ENCODE measurements at regions not wholly inside any gene's neighbourhood (a gene's known extent, or its start where the extent isn't known, plus 50 kb on each side); places are given as distances from the start of the nearest gene placed in this dataset.
"Not testable (repeated sequence)": the region's sequence is repeated elsewhere in the genome, so short reads cannot be mapped to it uniquely, and the experiment has no call there.

GRCh38 chr16:29258946-29259634, 147.4 kb downstream of the NPIPB11 start:
- DNase-seq (ENCODE audit: low spot score) = not testable (repeated sequence)

DNA sequence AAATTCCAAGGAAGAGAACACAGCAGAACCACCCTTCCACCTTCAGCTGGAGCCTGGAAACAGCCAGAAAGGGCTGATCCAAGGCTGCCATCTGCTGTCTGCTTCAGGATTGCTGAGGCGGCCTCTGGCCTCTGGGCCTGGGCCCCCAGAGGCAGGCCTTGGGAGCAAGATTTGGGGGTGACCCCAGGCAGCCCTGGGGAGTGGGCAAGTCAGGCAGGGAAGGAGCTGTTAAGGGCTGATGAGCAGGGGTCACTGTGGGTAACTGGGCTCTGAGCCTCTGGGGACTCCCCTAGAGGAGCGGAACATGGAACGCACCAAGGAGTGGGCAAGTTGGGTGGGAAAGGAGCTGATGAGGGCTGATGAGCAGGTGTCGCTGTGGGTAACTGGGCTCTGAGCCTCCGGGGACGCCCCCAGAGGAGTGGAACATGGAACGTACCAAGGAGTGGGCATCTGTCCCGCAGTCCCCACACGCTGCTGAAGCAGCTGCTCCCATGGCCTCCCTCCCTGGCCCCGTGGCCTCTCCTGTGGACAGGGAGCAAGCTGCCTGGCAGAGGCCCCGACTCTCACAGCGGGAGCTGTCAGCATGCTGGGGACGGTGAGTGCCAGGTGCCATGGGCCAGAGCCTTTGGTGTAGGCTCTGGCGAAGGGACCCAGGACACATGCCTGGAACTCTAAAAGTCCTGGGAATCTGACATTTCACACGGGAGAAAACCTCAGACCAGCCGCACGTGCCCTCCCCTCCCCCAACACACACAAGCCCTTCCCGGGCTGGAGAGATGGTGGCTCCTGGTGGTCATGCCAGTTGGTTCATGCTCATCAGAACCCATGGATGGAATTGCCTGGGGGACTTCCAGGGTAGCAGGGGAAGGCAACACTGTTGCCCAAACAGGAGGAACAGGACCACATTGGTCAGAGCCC, 148.8 kb downstream of the NPIPB11 start:
- DNase-seq (ENCODE audit: low spot score) = not testable (repeated sequence)

GRCh38 chr16:29256501-29256981, 150.0 kb downstream of the NPIPB11 start:
- DNase-seq (ENCODE audit: low spot score) = no peak

DNA sequence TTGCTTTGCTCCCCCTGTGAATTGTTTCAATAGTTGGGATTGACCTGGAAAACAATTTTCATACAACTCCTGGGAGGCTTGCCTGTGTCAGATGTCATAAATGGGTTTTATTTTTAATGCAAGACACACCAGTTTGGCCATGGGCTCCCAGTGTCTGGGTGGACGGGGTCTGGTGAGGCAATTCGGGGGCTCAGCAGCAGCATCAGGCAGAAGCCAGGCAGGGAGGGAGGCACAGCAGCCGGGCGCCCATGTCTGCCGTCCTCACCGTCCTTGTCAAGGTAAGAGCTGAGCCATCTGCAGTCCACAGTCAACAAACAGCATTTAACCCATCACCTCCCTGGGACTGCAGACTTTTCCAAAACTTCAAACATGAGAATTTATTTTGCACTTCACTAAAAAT, 150.6 kb downstream of the NPIPB11 start:
- DNase-seq (ENCODE audit: low spot score) = not testable (repeated sequence)

- DNase-seq (ENCODE audit: low spot score) = not testable (repeated sequence)
These were observed 151.1 kb downstream of the NPIPB11 start for GRCh38 chr16:29255496-29255796.

DNA sequence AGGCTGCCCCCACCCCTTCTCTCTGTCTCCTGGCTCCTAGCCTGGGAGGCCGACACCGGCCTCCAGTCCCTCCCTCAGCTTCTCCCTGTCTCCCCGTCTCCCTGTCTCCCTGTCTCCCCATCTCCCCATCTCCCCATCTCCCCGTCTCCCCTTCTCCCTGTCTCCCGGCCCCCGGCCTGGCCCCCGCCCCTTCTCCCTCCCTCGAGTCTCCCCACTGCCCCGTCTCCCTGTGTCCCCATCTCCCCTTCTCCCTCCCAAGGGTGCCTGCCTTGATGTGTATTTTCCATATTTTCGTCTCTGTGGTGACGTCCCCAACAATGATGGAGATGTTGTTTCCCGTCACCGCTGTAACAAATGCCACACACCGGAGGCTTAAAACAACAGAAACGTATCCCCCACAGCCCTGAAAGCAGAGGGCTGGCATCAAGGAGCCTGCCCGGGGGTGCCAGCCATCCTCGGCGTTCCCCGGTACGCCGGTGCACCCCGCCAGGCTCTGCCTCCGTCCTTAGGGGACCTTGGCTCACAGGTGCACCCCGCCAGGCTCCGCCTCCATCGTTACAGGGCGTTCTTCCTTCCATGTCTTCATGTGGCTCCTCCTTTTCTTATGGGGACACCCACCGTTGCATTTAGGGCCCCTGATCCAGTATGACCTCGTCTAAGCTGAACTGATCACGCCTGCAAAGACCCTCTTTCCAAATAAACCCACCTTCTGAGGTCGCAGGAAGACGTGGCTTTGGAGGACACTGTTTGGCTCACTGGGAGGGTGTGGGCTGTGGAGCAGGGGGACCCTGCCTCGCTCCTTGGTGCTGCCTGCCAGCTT, 151.6 kb downstream of the NPIPB11 start:
- no peak for DNase-seq (ENCODE audit: low spot score)

DNA sequence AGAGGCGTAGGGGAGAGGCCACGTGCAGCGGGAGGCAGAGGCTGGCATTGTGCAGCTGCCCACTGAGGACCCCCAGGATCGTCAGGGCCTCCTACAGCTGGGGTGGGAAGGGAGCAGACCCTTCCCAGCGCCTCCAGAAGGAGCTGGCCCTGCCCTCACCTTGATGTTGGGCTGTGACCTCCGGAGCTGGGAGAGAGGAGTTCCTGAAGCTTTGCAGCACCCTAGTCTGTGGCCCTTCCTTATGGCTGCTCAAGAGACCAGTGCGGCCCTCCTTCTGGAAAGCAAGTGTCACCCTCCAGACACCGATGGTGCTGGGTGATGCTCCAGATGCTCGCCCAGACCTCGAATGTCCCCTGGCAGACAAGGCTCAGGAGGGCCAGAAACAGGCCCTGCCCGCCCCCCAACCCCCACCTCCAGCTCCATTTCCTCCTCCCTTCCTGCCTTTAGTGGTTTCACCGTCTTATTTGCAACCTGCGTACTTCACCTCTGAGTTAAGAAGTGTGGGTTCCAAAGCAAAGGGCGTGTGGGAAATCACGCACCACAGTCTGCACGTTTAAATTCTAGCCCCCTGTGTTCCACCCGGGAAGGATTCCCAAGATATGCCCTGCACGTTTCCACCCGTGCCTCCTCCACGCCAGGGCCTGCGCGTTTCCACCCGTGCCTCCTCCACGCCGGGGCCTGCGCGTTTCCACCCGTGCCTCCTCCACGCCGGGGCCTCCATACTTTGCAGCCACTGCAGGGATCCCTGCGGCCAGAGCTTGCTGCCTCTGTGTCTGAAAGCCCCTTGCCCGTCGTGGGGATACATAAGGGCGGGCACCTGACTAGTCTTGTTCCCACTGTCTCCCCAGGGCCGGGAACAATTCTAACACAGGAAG, 152.6 kb downstream of the NPIPB11 start:
- not testable (repeated sequence) for DNase-seq (ENCODE audit: low spot score)

- DNase-seq (ENCODE audit: low spot score) = not testable (repeated sequence)
These were observed 153.4 kb downstream of the NPIPB11 start for GRCh38 chr16:29253066-29253590.

GRCh38 chr16:29252311-29252710, 154.2 kb downstream of the NPIPB11 start:
- DNase-seq (ENCODE audit: low spot score) = not testable (repeated sequence)

DNA sequence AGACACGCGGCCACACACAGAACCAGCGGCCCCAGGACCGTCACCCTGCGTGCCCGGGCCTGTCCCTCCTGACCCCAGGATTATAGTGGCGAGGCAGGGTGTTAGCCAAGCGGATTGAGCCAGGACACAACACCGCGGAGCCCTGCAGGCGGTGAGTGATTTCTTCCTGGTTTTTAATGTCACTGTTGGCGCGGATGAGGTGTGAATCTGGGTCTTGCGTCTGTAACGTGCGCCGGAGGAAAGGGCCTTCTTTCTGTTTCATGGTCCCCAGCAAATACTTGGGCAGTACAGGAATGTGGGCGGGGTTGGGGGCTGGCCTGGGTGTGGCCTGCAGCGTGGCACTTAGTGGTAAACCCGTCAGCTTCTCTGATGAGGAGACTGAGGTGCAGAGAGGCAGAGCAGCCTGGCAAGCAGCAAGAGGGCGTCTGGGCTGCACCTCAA, 154.9 kb downstream of the NPIPB11 start:
- DNase-seq (ENCODE audit: low spot score) = not testable (repeated sequence)

GRCh38 chr16:29250923-29251434, 155.5 kb downstream of the NPIPB11 start:
- DNase-seq (ENCODE audit: low spot score) = not testable (repeated sequence)

DNA sequence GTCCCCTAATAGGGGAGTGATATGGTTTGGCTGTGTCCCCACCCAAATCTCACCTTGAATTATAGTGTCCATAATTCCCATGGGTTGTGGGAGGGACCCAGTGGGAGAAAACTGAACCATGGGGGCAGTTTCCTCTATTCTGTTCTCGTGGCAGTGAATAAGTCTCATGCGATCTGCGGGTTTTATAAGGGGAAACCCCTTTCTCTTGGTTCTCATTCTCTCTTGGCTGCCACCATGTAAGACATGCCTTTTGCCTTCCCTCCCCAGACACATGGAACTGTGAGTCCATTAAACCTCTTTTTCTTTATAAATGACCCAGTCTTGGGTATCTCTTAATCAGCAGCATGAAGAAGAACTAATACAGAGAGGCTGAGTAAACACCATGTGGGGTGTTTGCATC, 156.0 kb downstream of the NPIPB11 start:
- not testable (repeated sequence) for DNase-seq (ENCODE audit: low spot score)

DNA sequence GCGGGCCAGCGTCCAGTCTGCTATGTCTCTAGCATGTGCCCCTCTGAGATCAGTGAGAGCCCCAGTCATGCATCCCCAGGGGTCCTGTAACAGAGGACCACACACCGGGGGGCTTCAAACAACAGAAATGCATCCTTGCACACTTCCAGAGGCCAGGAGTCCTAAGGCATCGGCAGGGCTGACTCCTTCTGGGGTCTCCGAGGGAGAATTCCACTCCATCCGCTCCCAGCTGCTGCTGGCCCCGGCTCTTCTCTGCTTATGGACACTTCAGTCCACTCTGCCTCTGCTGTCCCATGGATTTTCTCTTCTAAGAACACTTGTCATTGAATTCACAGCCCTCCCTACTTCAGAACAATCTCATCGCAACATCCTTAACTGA, 157.6 kb downstream of the NPIPB11 start:
- not testable (repeated sequence) for DNase-seq (ENCODE audit: low spot score)

DNA sequence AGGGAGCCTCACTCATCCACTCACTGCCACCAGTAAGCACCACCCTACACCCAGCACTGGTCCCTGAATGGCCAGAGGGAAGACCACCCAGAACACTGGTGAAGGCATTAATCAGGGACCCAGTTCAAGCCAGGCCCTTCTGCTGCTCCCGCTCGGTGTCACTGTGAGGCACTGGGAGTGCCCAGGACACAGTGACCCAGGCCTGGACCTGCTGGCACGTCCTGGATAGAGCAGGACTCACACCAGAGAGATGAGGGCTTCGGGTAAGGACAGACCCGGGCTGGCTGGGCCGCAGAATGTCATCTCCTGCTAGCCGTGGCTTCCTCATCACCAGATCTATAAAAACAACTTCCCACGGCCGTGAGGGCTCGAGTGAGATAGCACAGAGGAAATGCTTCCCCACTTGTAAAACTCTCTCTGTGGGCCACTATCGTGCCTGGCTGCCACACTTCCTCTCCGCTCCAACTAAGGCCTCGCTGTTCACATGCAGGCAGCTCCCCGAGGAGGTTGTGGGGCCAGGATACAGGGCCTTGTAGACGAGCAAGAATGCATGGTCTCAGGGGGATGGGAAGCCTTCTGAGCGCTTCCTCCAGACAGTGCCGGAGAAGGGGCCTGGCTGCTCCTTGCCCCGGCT, 158.1 kb downstream of the NPIPB11 start:
- DNase-seq (ENCODE audit: low spot score) = peak; percentile 14

DNA sequence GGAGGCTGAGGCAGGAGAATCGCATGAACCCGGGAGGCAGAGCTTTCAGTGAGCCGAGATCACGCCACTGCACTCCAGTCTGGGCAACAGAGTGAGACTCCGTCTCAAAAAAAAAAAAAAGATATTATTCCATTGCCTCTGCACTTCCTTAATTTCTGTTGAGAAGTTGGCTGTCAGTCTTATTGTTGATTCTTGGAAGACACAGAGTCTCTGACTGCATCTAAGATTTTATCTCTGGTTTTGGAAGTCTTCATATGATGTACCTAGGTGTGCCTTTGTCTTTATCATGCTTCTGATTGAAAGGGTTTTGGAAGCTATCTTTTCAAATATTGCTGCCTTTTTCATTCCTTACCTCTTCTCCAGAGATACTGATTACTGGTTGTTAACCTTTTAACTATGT, 160.4 kb downstream of the NPIPB11 start:
- not testable (repeated sequence) for DNase-seq (ENCODE audit: low spot score)

DNA sequence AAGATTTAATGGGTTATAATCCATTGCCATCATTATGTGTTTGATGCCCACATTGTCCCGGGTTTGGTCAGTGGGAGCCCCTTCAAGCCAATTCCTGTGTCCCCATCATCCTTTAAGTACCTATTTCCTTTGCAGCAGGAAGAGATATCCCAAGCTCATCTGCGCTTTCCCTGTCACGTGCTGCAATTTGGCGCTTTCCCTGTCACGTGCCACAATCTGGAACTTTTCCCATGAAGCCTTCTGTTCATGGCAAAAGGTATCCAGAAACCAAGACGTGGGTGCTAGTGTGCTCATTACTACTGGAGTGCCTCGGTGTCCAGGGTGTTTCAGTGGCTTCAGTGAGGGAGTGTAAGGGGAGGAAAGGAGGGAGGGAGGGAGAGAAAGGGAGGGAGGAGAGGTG, 168.5 kb downstream of the NPIPB11 start:
- no peak for DNase-seq (ENCODE audit: low spot score)

- DNase-seq (ENCODE audit: low spot score) = not testable (repeated sequence)
These were observed 169.0 kb downstream of the NPIPB11 start for GRCh38 chr16:29237495-29237894.

DNA sequence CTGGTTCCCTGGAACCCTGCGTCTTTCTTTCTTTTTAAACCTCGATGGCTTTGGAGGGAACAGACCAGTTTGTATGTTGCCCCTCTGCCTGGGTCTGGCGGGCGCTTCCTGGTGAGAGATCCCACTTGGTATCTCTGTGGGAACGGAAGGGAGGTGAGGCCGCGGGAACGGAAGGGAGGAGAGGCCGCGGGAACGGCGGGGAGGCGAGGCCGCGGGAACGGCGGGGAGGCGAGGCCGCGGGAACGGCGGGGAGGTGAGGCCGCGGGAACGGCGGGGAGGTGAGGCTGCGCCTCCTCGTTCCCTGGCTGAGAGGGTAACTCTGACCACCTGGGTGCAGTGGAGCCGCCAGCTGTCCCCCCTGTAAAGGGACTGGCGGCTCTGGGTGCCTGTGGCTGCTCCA, 169.5 kb downstream of the NPIPB11 start:
- DNase-seq (ENCODE audit: low spot score) = not testable (repeated sequence)

GRCh38 chr16:29235836-29236370, 170.6 kb downstream of the NPIPB11 start:
- DNase-seq (ENCODE audit: low spot score) = not testable (repeated sequence)

Data from CD4-positive, alpha-beta T cell treated with Interleukin-2 at 100 ng/mL for 4 hours (primary cell).